Esophagus (tissue), 2 donors: ENCODE measurements at regions not wholly inside any gene's neighbourhood (a gene's known extent, or its start where the extent isn't known, plus 50 kb on each side); places are given as distances from the start of the nearest gene placed in this dataset.

ENCODE experiments used
- H3K27ac ChIP-seq, 2 donors: one replicate each; pipeline ENCODE4 v1.5.1; 2013; ENCODE audit warnings: low read depth in 2 of 2, mild to moderate bottlenecking in 2 of 2, inconsistent platforms in 1 of 2, low read length in 1 of 2, moderate library complexity in 1 of 2
- H3K27me3 ChIP-seq, 2 donors: one replicate each; pipeline ENCODE4 v1.6.1; 2013; ENCODE audit warnings: low read length in 2 of 2, control low read depth in 1 of 2, mild to moderate bottlenecking in 1 of 2; ENCODE audit not compliant: insufficient read depth in 2 of 2, control insufficient read depth in 1 of 2
- H3K36me3 ChIP-seq, 2 donors: one replicate each; pipeline ENCODE4 v1.6.1; 2013; ENCODE audit warnings: low read length in 1 of 2; ENCODE audit not compliant: control insufficient read depth in 2 of 2, insufficient read depth in 2 of 2
- H3K4me1 ChIP-seq, 2 donors: one replicate each; pipeline ENCODE4 v1.6.1; 2013; ENCODE audit warnings: low read length in 1 of 2; ENCODE audit not compliant: control insufficient read depth in 2 of 2, insufficient read depth in 2 of 2
- H3K4me3 ChIP-seq, 2 donors: one replicate each; pipeline ENCODE4 v1.5.1; 2013; ENCODE audit warnings: low read length in 2 of 2, mild to moderate bottlenecking in 2 of 2, low read depth in 1 of 2, moderate library complexity in 1 of 2
- H3K9me3 ChIP-seq, 2 donors: one replicate each; pipeline ENCODE4 v1.6.1; 2013; ENCODE audit warnings: mild to moderate bottlenecking in 2 of 2, low read depth in 1 of 2, low read length in 1 of 2, moderate library complexity in 1 of 2; ENCODE audit not compliant: control insufficient read depth in 2 of 2, insufficient read depth in 1 of 2
- WGBS, 2 donors: extraction: QIAGEN DNeasy Blood & Tissue Kit; methylation state at CpG; one replicate each; pipeline ENCODE4 v1.1.7; 2013; 5-methylcytosine and 5-hydroxymethylcytosine counted together
- donor health status: healthy with polysubstance abuse.
- donor health status: Bipolar disorder and iron deficiency.

DNA sequence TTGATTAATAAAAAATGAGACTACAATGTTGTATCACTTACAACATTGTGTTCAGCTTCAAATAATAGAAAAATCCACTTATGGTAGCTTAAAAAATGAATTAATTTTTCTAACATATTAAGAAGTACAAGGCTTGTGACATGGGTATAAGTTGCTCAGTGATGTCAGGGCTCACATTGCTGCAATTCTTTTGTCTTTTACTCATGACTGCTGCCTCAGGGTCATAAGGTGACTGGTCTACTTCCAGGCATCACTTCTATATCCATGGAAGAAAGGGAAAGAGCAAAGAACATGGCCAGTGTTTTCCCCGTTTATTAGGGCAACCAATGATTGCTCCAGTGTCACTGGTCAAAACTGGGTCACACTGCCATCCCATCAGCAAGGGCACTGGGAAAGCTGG is 295.3 kb downstream of the MAP2K4 start:
- no peaks in the 10 kb centered on the region for H3K4me1 ChIP-seq
- 77 to 83% methylated on average over 1 of the region's 1 CpG for WGBS, 2 donors
- no peaks in the 10 kb centered on the region for H3K27me3 ChIP-seq
- peaks cover 0 to 3% of the 10 kb centered on the region in 2 donors for H3K9me3 ChIP-seq
- H3K4me3 ChIP-seq: no peak overlapping the region
- H3K36me3 ChIP-seq: no peaks in the 10 kb centered on the region
- no peak overlapping the region for H3K27ac ChIP-seq

DNA sequence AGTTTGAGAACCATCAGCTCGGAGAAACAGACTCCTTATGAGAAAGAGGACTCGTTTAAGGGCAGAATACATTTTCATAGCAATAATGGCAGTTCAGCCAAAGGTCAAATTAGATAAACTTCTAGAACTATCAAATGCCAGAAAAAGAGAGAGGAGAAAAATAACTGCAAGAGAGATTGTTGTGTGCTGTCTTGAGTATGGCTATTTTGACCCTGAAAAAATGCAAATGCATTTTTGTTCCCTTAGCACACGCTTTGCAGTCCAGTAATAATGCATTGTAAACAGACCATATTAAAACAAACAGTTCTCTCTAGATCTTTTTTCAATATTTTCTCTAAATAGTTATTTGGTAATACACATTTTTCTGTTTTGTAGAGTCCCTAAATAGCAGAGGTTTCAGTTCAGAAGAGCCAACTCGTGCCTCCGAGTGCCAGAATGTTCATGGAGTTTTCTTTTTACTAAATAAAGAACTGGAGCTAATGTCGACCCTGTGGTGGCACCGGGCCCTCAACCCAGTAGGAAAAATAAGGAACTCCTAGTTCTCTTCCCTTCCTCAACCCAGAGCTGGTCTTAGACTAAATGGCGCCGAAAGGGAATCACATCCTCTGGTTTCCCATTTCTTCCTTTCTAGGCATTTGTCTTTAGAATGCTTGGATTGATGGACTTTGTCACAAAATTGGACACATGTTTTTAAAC is 298.0 kb downstream of the MAP2K4 start:
- Histone ChIP-seq H3K27me3 (no peaks in the 10 kb centered on the region), H3K9me3 (peaks cover 0 to 3% of the 10 kb centered on the region in 2 donors), H3K27ac (no peak overlapping the region), H3K4me1 (no peaks in the 10 kb centered on the region), H3K36me3 (no peaks in the 10 kb centered on the region), H3K4me3 (no peak overlapping the region)
- WGBS, 2 donors: 62 to 68% methylated on average over 9 of the region's 9 CpGs

DNA sequence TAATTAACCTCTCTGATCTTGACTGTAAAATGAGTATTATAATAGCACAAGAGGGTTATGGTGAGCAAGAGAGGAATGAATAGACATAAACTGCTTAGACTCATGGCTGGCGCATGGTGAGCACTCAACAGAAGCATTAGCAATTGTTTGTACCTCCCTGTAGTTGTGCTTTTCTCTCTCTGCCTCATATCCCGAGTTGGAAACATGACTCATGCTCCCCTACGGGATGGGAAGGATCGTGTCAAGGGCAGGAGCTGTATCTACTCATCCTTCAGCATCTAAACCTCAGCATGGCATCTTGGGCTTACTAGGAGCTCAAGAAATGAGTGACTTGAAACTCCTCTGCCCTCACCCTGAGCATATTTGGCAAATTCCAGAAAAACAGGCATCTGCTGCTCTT is 299.6 kb downstream of the MAP2K4 start:
- Histone ChIP-seq H3K4me3 (no peak overlapping the region), H3K27me3 (no peaks in the 10 kb centered on the region), H3K9me3 (peaks cover 0 to 3% of the 10 kb centered on the region in 2 donors), H3K27ac (no peak overlapping the region), H3K4me1 (no peaks in the 10 kb centered on the region), H3K36me3 (no peaks in the 10 kb centered on the region)
- WGBS, 2 donors: 55 to 67% methylated on average over 4 of the region's 4 CpGs

DNA sequence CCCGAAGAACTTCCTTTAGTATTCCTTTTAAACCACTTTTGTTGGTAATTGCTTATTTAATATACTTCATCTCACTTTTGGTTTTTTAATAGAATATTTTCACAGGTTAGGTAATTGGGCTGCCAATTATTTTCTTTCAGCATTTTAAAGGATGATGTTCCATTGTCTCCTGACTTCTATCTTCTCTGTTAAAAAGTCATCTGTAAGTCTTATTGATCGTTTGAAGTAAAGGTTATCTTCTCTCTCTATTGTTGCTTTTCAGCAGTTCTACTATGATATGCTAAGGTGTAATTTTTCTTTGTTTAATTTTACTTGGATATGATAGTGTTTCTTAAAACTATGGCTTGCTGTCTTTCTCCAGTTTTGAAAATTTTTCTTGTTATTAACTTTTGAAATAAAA is 307.5 kb downstream of the MAP2K4 start:
- H3K9me3 ChIP-seq: no peaks in the 10 kb centered on the region
- 79% methylated on average over 2 of the region's 2 CpGs for WGBS, 2 donors
- no peak overlapping the region for H3K4me3 ChIP-seq
- no peak overlapping the region for H3K27ac ChIP-seq
- no peaks in the 10 kb centered on the region for H3K4me1 ChIP-seq
- no peaks in the 10 kb centered on the region for H3K36me3 ChIP-seq
- no peaks in the 10 kb centered on the region for H3K27me3 ChIP-seq

DNA sequence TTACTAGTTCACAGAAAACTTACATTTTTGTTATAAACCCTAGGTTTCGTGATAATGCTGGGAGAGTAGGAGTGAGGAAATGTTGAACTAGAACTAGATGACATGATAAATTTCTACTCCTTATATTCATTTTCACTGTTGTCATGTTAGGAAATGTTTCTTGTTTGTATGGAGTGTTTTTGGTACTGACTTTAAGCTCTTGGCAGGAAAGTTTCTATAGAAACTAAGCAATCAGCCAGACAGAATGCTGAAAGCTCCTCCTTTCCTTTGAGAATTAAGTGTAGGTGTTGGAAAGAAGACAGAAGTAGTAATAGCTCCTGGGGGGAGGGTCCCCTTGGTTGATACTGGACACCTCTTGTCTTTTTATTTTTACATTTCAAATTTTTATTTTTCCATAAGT is 309.8 kb downstream of the MAP2K4 start:
- H3K36me3 ChIP-seq: no peaks in the 10 kb centered on the region
- no peaks in the 10 kb centered on the region for H3K4me1 ChIP-seq
- H3K27me3 ChIP-seq: no peaks in the 10 kb centered on the region
- H3K4me3 ChIP-seq: no peak overlapping the region
- no peaks in the 10 kb centered on the region for H3K9me3 ChIP-seq
- no peak overlapping the region for H3K27ac ChIP-seq
- 84% methylated on average over 1 of the region's 1 CpG for WGBS, 2 donors

DNA sequence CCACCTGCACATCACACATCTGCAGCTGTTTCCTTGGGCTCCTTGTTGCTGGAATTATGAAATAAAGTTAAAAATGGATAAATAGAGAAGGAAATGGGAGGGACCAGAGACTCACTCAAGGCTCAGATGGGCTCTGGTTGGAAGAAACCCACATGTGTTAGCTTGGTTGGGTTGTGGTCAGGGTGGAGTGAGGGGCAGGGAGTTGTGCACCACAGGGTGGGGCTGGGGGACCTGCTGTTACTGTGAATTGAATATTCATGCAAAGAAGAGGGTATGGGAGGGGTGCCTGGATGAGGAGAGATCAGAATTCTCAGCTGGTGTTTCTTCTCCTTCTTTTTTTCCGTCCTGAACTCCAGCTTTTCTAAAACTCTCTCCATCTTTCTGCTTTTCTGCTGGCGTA is 320.7 kb downstream of the MAP2K4 start:
- H3K4me1 ChIP-seq: no peaks in the 10 kb centered on the region
- 79 to 92% methylated on average over 2 of the region's 2 CpGs for WGBS, 2 donors
- no peaks in the 10 kb centered on the region for H3K27me3 ChIP-seq
- no peaks in the 10 kb centered on the region for H3K36me3 ChIP-seq
- H3K9me3 ChIP-seq: peaks cover 0 to 2% of the 10 kb centered on the region in 2 donors
- no peak overlapping the region for H3K4me3 ChIP-seq
- no peak overlapping the region for H3K27ac ChIP-seq

DNA sequence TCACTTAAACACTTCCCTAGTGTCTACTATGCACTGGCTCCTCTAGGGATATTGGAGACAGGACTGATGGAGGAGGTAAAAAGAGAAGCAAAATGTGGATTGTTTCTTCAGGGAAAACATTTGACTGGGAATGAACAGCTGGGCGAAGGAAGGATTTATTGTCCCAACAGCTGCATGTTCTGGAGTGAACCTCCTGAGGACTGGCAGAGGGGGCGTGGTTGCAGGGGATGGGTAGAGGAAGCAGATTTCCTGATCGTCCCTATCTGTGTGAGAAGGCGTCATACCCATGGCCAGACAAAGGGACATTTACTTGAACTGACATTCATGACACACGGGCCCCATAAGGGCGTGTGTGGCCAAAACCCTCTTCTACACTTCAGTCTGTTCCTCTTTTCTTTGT is 321.5 kb downstream of the MAP2K4 start:
- H3K4me1 ChIP-seq: no peaks in the 10 kb centered on the region
- no peak overlapping the region for H3K27ac ChIP-seq
- no peaks in the 10 kb centered on the region for H3K27me3 ChIP-seq
- H3K9me3 ChIP-seq: no peaks in the 10 kb centered on the region
- WGBS, 2 donors: 68 to 72% methylated on average over 6 of the region's 6 CpGs
- no peak overlapping the region for H3K4me3 ChIP-seq
- H3K36me3 ChIP-seq: no peaks in the 10 kb centered on the region

DNA sequence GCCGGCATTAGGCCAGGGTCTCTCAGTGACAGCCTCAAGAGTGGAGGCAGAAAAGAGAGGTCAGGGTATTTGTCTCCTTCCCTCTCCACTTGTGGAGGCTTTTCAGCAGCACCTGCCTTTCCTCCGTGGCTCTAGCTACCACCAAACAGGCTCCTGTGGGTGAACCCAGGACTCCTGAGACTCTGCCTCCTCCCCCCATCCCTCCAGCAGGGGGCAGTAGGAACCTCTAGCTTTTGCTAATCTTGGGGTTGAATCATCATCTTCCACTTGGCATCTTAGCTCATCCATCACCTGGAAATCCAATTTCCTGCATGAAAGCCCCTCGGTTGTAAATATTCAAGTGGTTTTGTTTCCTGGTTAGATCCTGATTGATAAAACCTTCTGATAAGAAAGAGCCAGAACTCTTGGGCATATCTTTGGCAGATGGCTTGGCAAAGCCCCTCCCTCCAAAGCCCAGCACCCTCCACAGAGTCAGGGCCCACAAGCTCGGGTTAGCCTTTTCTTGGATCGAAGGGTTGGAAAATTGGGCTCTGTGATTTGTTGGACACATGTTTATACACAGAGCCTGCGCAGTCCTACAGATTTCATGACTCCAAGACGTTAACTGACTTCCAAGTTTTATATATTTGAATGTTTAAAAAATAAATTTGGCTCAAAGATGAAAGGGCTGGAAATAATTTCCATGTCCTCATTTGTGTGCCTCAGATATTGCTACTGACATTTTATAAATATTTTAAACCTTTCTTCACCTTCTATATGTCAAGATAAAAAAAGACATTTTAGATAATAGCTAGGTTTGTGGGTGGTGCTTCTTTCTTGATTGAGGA is 322.1 kb downstream of the MAP2K4 start:
- Histone ChIP-seq H3K27ac (no peak overlapping the region), H3K36me3 (no peaks in the 10 kb centered on the region), H3K27me3 (no peaks in the 10 kb centered on the region), H3K4me1 (no peaks in the 10 kb centered on the region), H3K9me3 (no peaks in the 10 kb centered on the region), H3K4me3 (no peak overlapping the region)
- WGBS, 2 donors: 48 to 49% methylated on average over 7 of the region's 7 CpGs

DNA sequence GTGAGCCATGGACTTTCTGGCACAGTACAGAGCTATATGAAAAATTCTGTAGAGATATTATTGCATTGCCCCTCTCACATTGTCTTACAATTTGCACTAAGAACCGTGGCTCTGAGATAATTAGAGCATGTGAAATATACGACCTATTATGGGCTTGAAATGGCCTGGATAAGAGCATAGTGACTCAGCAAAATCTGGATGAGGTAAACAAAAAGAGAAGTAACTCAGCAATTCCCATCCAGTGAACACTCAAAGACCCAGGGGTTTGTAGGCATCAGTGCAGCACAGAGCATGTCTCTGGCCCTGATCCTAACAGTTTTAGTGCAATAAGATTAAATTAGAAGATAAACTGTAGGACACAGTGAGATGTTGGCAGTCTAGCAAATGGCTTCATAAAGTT is 317.2 kb upstream of the MYOCD start:
- H3K36me3 ChIP-seq: no peaks in the 10 kb centered on the region
- no peak overlapping the region for H3K4me3 ChIP-seq
- H3K27me3 ChIP-seq: no peaks in the 10 kb centered on the region
- WGBS, 2 donors: 42 to 48% methylated on average over 2 of the region's 2 CpGs
- H3K27ac ChIP-seq: no peak overlapping the region
- H3K4me1 ChIP-seq: no peaks in the 10 kb centered on the region
- H3K9me3 ChIP-seq: no peaks in the 10 kb centered on the region

DNA sequence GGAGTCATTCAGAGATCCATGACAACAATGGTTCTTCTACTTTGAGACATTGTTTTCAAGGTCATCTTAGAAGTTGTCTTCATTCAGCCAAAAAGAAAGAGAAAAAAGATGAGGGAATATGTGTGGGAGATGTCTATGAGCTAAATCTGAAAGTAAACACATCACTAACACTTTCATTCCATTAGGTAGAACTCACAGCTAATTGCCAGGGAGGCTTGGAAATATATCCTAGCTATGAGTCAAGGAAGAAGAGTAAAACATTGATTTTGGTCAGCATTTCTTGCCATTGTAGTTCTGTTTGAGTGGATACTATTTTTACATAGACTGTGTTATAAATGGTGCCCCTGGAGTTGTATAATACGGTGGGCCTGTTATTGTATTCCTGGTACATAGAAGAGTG is 316.4 kb upstream of the MYOCD start:
- no peak overlapping the region for H3K4me3 ChIP-seq

More for the DNA sequence above, 316.4 kb upstream of the MYOCD start:
- Histone ChIP-seq H3K27me3 (no peaks in the 10 kb centered on the region), H3K36me3 (no peaks in the 10 kb centered on the region), H3K9me3 (no peaks in the 10 kb centered on the region), H3K27ac (no peak overlapping the region), H3K4me1 (no peaks in the 10 kb centered on the region)
- WGBS, 2 donors: 85 to 88% methylated on average over 1 of the region's 1 CpG
